Endothelial cell of umbilical vein (primary cell): ENCODE measurements at regions not wholly inside any gene's neighbourhood (a gene's known extent, or its start where the extent isn't known, plus 50 kb on each side); places are given as distances from the start of the nearest gene placed in this dataset.

Experiments
- BruUV-seq: library from RNA; stranded (reverse); fragments of 400-500 nt; replicated peaks from 2 replicates; lab custom pipeline; 2021; lab: Mats Ljungman, UMichigan
- CTCF ChIA-PET: fragments of 300-600, 350-600 bp; sonication (Branson Sonifier 250); formaldehyde crosslinking; loops from one replicate; lab custom pipeline; 2021; ENCODE audit warnings: antibody characterized with exemption, inconsistent platforms; lab: Charles Lee
- POLR2A ChIA-PET: fragments of 300-600, 350-600 bp; sonication (Branson Sonifier 250); formaldehyde crosslinking; loops from one replicate; lab custom pipeline; 2021; ENCODE audit warnings: antibody characterized with exemption, inconsistent platforms; lab: Charles Lee
- DNase-seq: peaks from one replicate; pipeline ENCODE4 v3.0.0-alpha.2; 2011; ENCODE audit warnings: low read depth, low spot score
- FAIRE-seq: peaks from 2 replicates; lab custom pipeline; 2011; peaks lifted over from hg19 to GRCh38; lab: Jason Lieb, UNC
- H2AFZ ChIP-seq: 2 replicates; pipeline ENCODE4 v1.6.0; 2012; ENCODE audit warnings: low read depth, low read length, control low read depth, inconsistent platforms
- H3K27ac ChIP-seq: 2 replicates; pipeline ENCODE4 v1.5.1; 2011; ENCODE audit warnings: low read depth, mild to moderate bottlenecking, control low read depth, low read length, moderate library complexity; ENCODE audit not compliant: insufficient read depth
- H3K27me3 ChIP-seq, 2 experiments: 2 replicates each; pipeline versions ENCODE4 v1.6.0 to v1.6.1; 2011; ENCODE audit warnings: low read length in 2 of 2, mixed read lengths in 1 of 2; ENCODE audit not compliant: control insufficient read depth in 2 of 2, insufficient read depth in 2 of 2
- H3K36me3 ChIP-seq, 2 experiments: 2 replicates in 1 of 2; 3 replicates in 1 of 2; pipeline ENCODE4 v1.5.1; 2011; ENCODE audit warnings: low read length in 2 of 2, mild to moderate bottlenecking in 1 of 2, moderate library complexity in 1 of 2; ENCODE audit not compliant: control insufficient read depth in 2 of 2, insufficient read depth in 2 of 2; ENCODE audit errors: extremely low read depth in 1 of 2
- H3K4me1 ChIP-seq: 3 replicates; pipeline ENCODE4 v1.5.1; 2011; ENCODE audit warnings: mild to moderate bottlenecking, low read length; ENCODE audit not compliant: control insufficient read depth, insufficient read depth; ENCODE audit errors: extremely low read depth
- H3K4me2 ChIP-seq: 2 replicates; pipeline ENCODE4 v1.6.1; 2011; ENCODE audit warnings: low read length, control low read depth, mixed read lengths; ENCODE audit not compliant: insufficient read depth
- H3K4me3 ChIP-seq, 3 experiments: fragments of 200-600 bp in 1 of 3; sonication (generic), shearing (Covaris generic) in 1 of 3; replicated peaks in 1 of 3; 2 replicates each; pipeline ENCODE4 v1.5.1; 2011 to 2016; ENCODE audit warnings: control low read depth in 3 of 3, low read length in 3 of 3, mild to moderate bottlenecking in 2 of 3, inconsistent platforms in 1 of 3, low read depth in 1 of 3, moderate library complexity in 1 of 3; ENCODE audit not compliant: insufficient read depth in 1 of 3
- H3K79me2 ChIP-seq: 2 replicates; pipeline ENCODE4 v1.6.0; 2012; ENCODE audit warnings: low read length, inconsistent platforms; ENCODE audit not compliant: control insufficient read depth, insufficient read depth
- H3K9ac ChIP-seq: replicated peaks from 2 replicates; pipeline ENCODE3; 2011; ENCODE audit warnings: low read length, control low read depth; ENCODE audit not compliant: insufficient read depth; ENCODE audit errors: extremely low read depth
- H3K9me1 ChIP-seq: replicated peaks from 3 replicates; pipeline ENCODE4 v1.6.0; 2011; ENCODE audit warnings: mild to moderate bottlenecking, low read length; ENCODE audit not compliant: control insufficient read depth, insufficient read depth; ENCODE audit errors: extremely low read depth
- H3K9me3 ChIP-seq: replicated peaks from 2 replicates; pipeline ENCODE4 v1.5.1; 2012; ENCODE audit warnings: low read length, inconsistent platforms; ENCODE audit not compliant: control insufficient read depth, insufficient read depth
- H4K20me1 ChIP-seq: replicated peaks from 2 replicates; pipeline ENCODE3; 2011; ENCODE audit warnings: mild to moderate bottlenecking, low read length; ENCODE audit not compliant: control insufficient read depth, insufficient read depth; ENCODE audit errors: extremely low read depth
- CTCF ChIP-seq, 2 donors: IDR thresholded peaks; 1 replicate in 1 of 2; 2 replicates in 1 of 2; pipeline ENCODE4 v1.5.1; 2011; ENCODE audit warnings: low read length in 2 of 2, mild to moderate bottlenecking in 2 of 2, moderate library complexity in 2 of 2, control low read depth in 1 of 2, inconsistent platforms in 1 of 2, low read depth in 1 of 2; ENCODE audit not compliant: insufficient read depth in 1 of 2; ENCODE audit errors: extremely low read depth in 1 of 2
- FOS ChIP-seq: IDR thresholded peaks from 2 replicates; pipeline ENCODE4 v1.6.1; 2011; ENCODE audit warnings: mild to moderate bottlenecking, low read length, moderate library complexity, borderline replicate concordance; ENCODE audit not compliant: insufficient read depth
- GATA2 ChIP-seq: IDR thresholded peaks from 2 replicates; pipeline ENCODE4 v1.7.0; 2011; ENCODE audit warnings: low read depth, mild to moderate bottlenecking, moderate library complexity, mixed read lengths, low read length; ENCODE audit not compliant: insufficient read length, insufficient read depth
- MYC ChIP-seq: IDR thresholded peaks from one replicate; pipeline ENCODE4 v1.6.1; 2011; ENCODE audit warnings: mild to moderate bottlenecking, low read depth, low read length
- POLR2A ChIP-seq: IDR thresholded peaks from 2 replicates; pipeline ENCODE4 v1.6.1; 2012; ENCODE audit warnings: low read depth, mild to moderate bottlenecking, control low read depth, low read length
- dilution Hi-C: fragments of 300-500 bp; cut with MboI; formaldehyde crosslinking; loops from one replicate; pipeline ENCODE4 v1.15.0; 2019; ENCODE audit warnings: low sequenced_read_pairs; ENCODE audit not compliant: extremely low pct_ligation_motif_present
- intact Hi-C: fragments of 100-400 bp; cut with micrococcal nuclease; formaldehyde crosslinking; loops from one replicate; pipeline ENCODE4 v1.10.0; 2022

- Histone ChIP-seq H3K79me2 (no peaks in the 10 kb centered on the region), H3K9ac (no peak overlapping the region), H3K4me1 (peaks cover 6% of the 10 kb centered on the region), H3K27me3 (no peaks in the 10 kb centered on the region), H3K9me1 (no peaks in the 10 kb centered on the region), H3K4me3 (no peak overlapping the region), H3K9me3 (no peaks in the 10 kb centered on the region), H4K20me1 (no peaks in the 10 kb centered on the region), H3K27ac (no peak overlapping the region), H2AFZ (no peak overlapping the region), H3K4me2 (no peak overlapping the region), H3K36me3 (no peaks in the 10 kb centered on the region)
- dilution Hi-C loops (no loop called here), intact Hi-C loops (no loop called here)
- FAIRE-seq (no peak), DNase-seq (no peak)
- ChIA-PET POLR2A (no interaction called here), CTCF (no interaction called here)
- no peak for TF ChIP-seq MYC
- no peak for TF ChIP-seq POLR2A
- TF ChIP-seq FOS, result no peak
- no peak for TF ChIP-seq CTCF (IDR thresholded peaks at IDR 0.05; ENCODE audit: extremely low read depth in 1 of 2, insufficient read depth in 1 of 2, low read depth in 1 of 2, low read length in 2 of 2)
- no peak for TF ChIP-seq GATA2
- BruUV-seq, result no TSS peak
Observed at GRCh38 chr22:27292542-27293299, 508.8 kb downstream of the MN1 start.
